B cell (primary cell): ENCODE measurements at regions not wholly inside any gene's neighbourhood (a gene's known extent, or its start where the extent isn't known, plus 50 kb on each side); places are given as distances from the start of the nearest gene placed in this dataset.

Source experiments
- ATAC-seq: fragments of 200-7000 bp; cut with Tn5 transposase; one replicate; pipeline ENCODE4 v1.10.0; 2021; ENCODE audit warnings: low read depth, mild to moderate bottlenecking, moderate number of reproducible peaks, moderate library complexity
- CTCF ChIA-PET: fragments of 350-600 bp; sonication (Branson Sonifier 250); formaldehyde crosslinking; loops from one replicate; lab custom pipeline; 2021; ENCODE audit warnings: antibody characterized with exemption, inconsistent platforms; lab: Charles Lee
- POLR2A ChIA-PET: fragments of 350-600 bp; sonication (Branson Sonifier 250); formaldehyde crosslinking; loops from one replicate; lab custom pipeline; 2021; ENCODE audit warnings: antibody characterized with exemption; lab: Charles Lee
- DNase-seq: peaks from one replicate; pipeline ENCODE4 v3.0.0; 2013
- H2AFZ ChIP-seq: 2 replicates; pipeline ENCODE4 v1.6.1; 2012; ENCODE audit warnings: mild to moderate bottlenecking, low read depth, low read length; ENCODE audit not compliant: insufficient read depth, poor library complexity, severe bottlenecking
- H3K27ac ChIP-seq, 2 donors: 1 replicate in 1 of 2; 2 replicates in 1 of 2; pipeline ENCODE4 v1.5.1; 2012 to 2013; ENCODE audit warnings: low read length in 2 of 2, mild to moderate bottlenecking in 2 of 2, moderate library complexity in 1 of 2
- H3K27me3 ChIP-seq, 4 experiments: fragments of 200-600 bp in 1 of 4; sonication (generic) in 1 of 4; replicated peaks in 1 of 4; 1 replicate in 2 of 4; 2 replicates in 2 of 4; pipeline versions ENCODE4 v1.6.1 to v1.7.0; 2013 to 2016; ENCODE audit warnings: low read length in 3 of 4, mild to moderate bottlenecking in 2 of 4, mixed read lengths in 1 of 4, moderate library complexity in 1 of 4; ENCODE audit not compliant: insufficient read depth in 4 of 4, control insufficient read depth in 3 of 4; ENCODE audit errors: control extremely low read depth in 1 of 4
- H3K36me3 ChIP-seq, 2 experiments: replicated peaks in 1 of 2; 1 replicate in 1 of 2; 2 replicates in 1 of 2; pipeline versions ENCODE4 v1.6.1 to v1.7.1; 2013; ENCODE audit warnings: low read length in 1 of 2; ENCODE audit not compliant: insufficient read depth in 2 of 2, control insufficient read depth in 1 of 2; ENCODE audit errors: control extremely low read depth in 1 of 2, extremely low read depth in 1 of 2
- H3K4me1 ChIP-seq, 2 donors: fragments of 200-600 bp in 1 of 2; sonication (generic) in 1 of 2; 1 replicate in 1 of 2; 2 replicates in 1 of 2; pipeline versions ENCODE4 v1.5.1 to v1.6.1; 2013 to 2017; ENCODE audit warnings: low read length in 2 of 2; ENCODE audit not compliant: control insufficient read depth in 2 of 2, insufficient read depth in 2 of 2
- H3K4me2 ChIP-seq: replicated peaks from 2 replicates; pipeline ENCODE3; 2012; ENCODE audit warnings: mild to moderate bottlenecking, low read depth, low read length; ENCODE audit not compliant: poor library complexity, severe bottlenecking
- H3K4me3 ChIP-seq, 5 experiments: fragments of 200-600 bp in 1 of 5; sonication (generic) in 1 of 5; 1 replicate in 3 of 5; 2 replicates in 2 of 5; pipeline versions ENCODE4 v1.5.1 to v1.7.0; 2011 to 2016; ENCODE audit warnings: low read length in 4 of 5, mild to moderate bottlenecking in 4 of 5, low read depth in 2 of 5, control low read depth in 1 of 5, moderate library complexity in 1 of 5; ENCODE audit not compliant: insufficient read depth in 1 of 5; ENCODE audit errors: control extremely low read depth in 1 of 5, extremely low read depth in 1 of 5
- H3K79me2 ChIP-seq: fragments of 200-600 bp; sonication (generic); one replicate; pipeline ENCODE4 v1.6.0; 2016; ENCODE audit warnings: low read length; ENCODE audit not compliant: control insufficient read depth, insufficient read depth
- H3K9ac ChIP-seq: fragments of 200-600 bp; sonication (generic); 2 replicates; pipeline ENCODE4 v1.6.1; 2017; ENCODE audit warnings: mild to moderate bottlenecking, low read length, moderate library complexity
- H3K9me3 ChIP-seq, 3 donors: one replicate each; pipeline versions ENCODE4 v1.6.1 to v1.7.1; 2013; ENCODE audit warnings: low read length in 2 of 3; ENCODE audit not compliant: control insufficient read depth in 2 of 3, insufficient read depth in 1 of 3; ENCODE audit errors: control extremely low read depth in 1 of 3
- H4K20me1 ChIP-seq: 2 replicates; pipeline ENCODE4 v1.6.0; 2012; ENCODE audit warnings: mild to moderate bottlenecking, low read length; ENCODE audit not compliant: insufficient read depth, control insufficient read depth, poor library complexity, severe bottlenecking
- H3K27ac Mint-ChIP-seq: one replicate; pipeline ENCODE4 v1.8.0; 2021; ENCODE audit warnings: mixed read lengths
- H3K27me3 Mint-ChIP-seq: one replicate; pipeline ENCODE4 v1.8.0; 2021; ENCODE audit warnings: mixed read lengths
- H3K4me1 Mint-ChIP-seq: one replicate; pipeline ENCODE4 v1.8.0; 2021; ENCODE audit warnings: mixed read lengths
- H3K4me3 Mint-ChIP-seq: one replicate; pipeline ENCODE4 v1.8.0; 2021; ENCODE audit warnings: mixed read lengths
- H3K9me3 Mint-ChIP-seq: one replicate; pipeline ENCODE4 v1.8.0; 2022; ENCODE audit warnings: mixed read lengths; ENCODE audit not compliant: insufficient read depth
- CTCF ChIP-seq: fragments of 200-600 bp; IDR thresholded peaks from one replicate; pipeline ENCODE4 v1.8.0; 2022; ENCODE audit warnings: antibody characterized with exemption, mild to moderate bottlenecking
- EZH2 ChIP-seq: IDR thresholded peaks from 2 replicates; pipeline ENCODE4 v1.6.1; 2012; ENCODE audit warnings: borderline replicate concordance, low read depth, mild to moderate bottlenecking, moderate library complexity, low read length; ENCODE audit not compliant: insufficient read depth, poor library complexity, severe bottlenecking
- WGBS: methylation state at CpG from one replicate; pipeline ENCODE4 v1.1.5; 2013; ENCODE audit warnings: missing lambda C conversion rate; ENCODE audit not compliant: insufficient coverage; 5-methylcytosine and 5-hydroxymethylcytosine counted together
- intact Hi-C: fragments of 100-400 bp; cut with micrococcal nuclease; formaldehyde crosslinking; loops from one replicate; pipeline ENCODE4 v1.10.0; 2022

GRCh38 chr4:33323393-33323792 lies 2603.2 kb downstream of the PCDH7 start:
- TF ChIP-seq EZH2 (no peak), CTCF (no peak)
- H3K27ac Mint-ChIP-seq = no peak overlapping the region
- Histone ChIP-seq H3K4me2 (no peak overlapping the region), H3K27me3 (no peaks in the 10 kb centered on the region), H3K9me3 (peaks cover 0 to 2% (median 0%) of the 10 kb centered on the region in 3 donors), H3K79me2 (no peaks in the 10 kb centered on the region), H4K20me1 (no peaks in the 10 kb centered on the region), H2AFZ (no peak overlapping the region), H3K27ac (no peak overlapping the region), H3K36me3 (no peaks in the 10 kb centered on the region), H3K4me3 (no peak overlapping the region), H3K9ac (no peak overlapping the region), H3K4me1 (no peaks in the 10 kb centered on the region)
- H3K4me3 Mint-ChIP-seq = no peak overlapping the region
- POLR2A ChIA-PET = no interaction called here
- intact Hi-C loops = no loop called here
- DNase-seq (no peak), ATAC-seq (no peak)
- H3K27me3 Mint-ChIP-seq = no peaks in the 10 kb centered on the region
- no peaks in the 10 kb centered on the region for H3K4me1 Mint-ChIP-seq
- H3K9me3 Mint-ChIP-seq = peaks cover 3% of the 10 kb centered on the region
- WGBS = no CpG with 5 or more reads among the region's 1 CpG
- CTCF ChIA-PET = no interaction called here

GRCh38 chr4:33334416-33334815 lies 2614.2 kb downstream of the PCDH7 start:
- H3K36me3 ChIP-seq = no peaks in the 10 kb centered on the region
- no peak overlapping the region for H3K27ac Mint-ChIP-seq
- peaks cover 1 to 12% (median 12%) of the 10 kb centered on the region in 3 donors for H3K9me3 ChIP-seq
- no peaks in the 10 kb centered on the region for H3K27me3 ChIP-seq
- no peak overlapping the region for H3K4me3 ChIP-seq
- H3K9ac ChIP-seq = no peak overlapping the region
- no peak overlapping the region for H3K27ac ChIP-seq
- H3K4me1 Mint-ChIP-seq = no peaks in the 10 kb centered on the region
- no peak overlapping the region for H3K4me2 ChIP-seq
- H3K4me3 Mint-ChIP-seq = no peak overlapping the region
- H3K79me2 ChIP-seq = no peaks in the 10 kb centered on the region
- H2AFZ ChIP-seq = no peak overlapping the region
- DNase-seq (no peak), ATAC-seq (no peak)
- POLR2A ChIA-PET = no interaction called here
- H3K9me3 Mint-ChIP-seq = peaks cover 6% of the 10 kb centered on the region
- CTCF ChIA-PET = no interaction called here
- TF ChIP-seq EZH2 (no peak), CTCF (no peak)
- H4K20me1 ChIP-seq = no peaks in the 10 kb centered on the region
- 83% methylated on average over 1 of the region's 2 CpGs for WGBS
- H3K4me1 ChIP-seq = no peaks in the 10 kb centered on the region
- H3K27me3 Mint-ChIP-seq = no peaks in the 10 kb centered on the region
- intact Hi-C loops = no loop called here
